GM18861 (cell line): ENCODE measurements at regions not wholly inside any gene's neighbourhood (a gene's known extent, or its start where the extent isn't known, plus 50 kb on each side); places are given as distances from the start of the nearest gene placed in this dataset.
"Not testable (repeated sequence)": the region's sequence is repeated elsewhere in the genome, so short reads cannot be mapped to it uniquely, and the experiment has no call there.

Experiments used
- ATAC-seq: cut with Tn5 transposase; IDR thresholded peaks from one replicate; pipeline ENCODE4 v1.9.1; 2021; ENCODE audit not compliant: unreplicated experiment

- no peak for ATAC-seq
These were observed 176.4 kb upstream of the TSHZ3 start for GRCh38 chr19:31525610-31526147.

GRCh38 chr19:31527443-31527842 lies 178.2 kb upstream of the TSHZ3 start:
- no peak for ATAC-seq

- ATAC-seq = no peak
These were observed 179.0 kb upstream of the TSHZ3 start for GRCh38 chr19:31528261-31528660.

- no peak for ATAC-seq
These were observed 179.9 kb upstream of the TSHZ3 start for GRCh38 chr19:31529121-31529520.

GRCh38 chr19:31530781-31531180 lies 181.5 kb upstream of the TSHZ3 start:
- no peak for ATAC-seq

GRCh38 chr19:31531326-31531725 lies 182.1 kb upstream of the TSHZ3 start:
- ATAC-seq = no peak

- no peak for ATAC-seq
These were observed 182.8 kb upstream of the TSHZ3 start for GRCh38 chr19:31532034-31532433.

GRCh38 chr19:31533114-31533513 lies 183.9 kb upstream of the TSHZ3 start:
- no peak for ATAC-seq

- ATAC-seq = no peak
These were observed 185.0 kb upstream of the TSHZ3 start for GRCh38 chr19:31534231-31534630.

GRCh38 chr19:31534786-31535657 lies 185.8 kb upstream of the TSHZ3 start:
- ATAC-seq = no peak

- ATAC-seq = no peak
These were observed 186.6 kb upstream of the TSHZ3 start for GRCh38 chr19:31535691-31536460.

- no peak for ATAC-seq
These were observed 187.9 kb upstream of the TSHZ3 start for GRCh38 chr19:31537136-31537535.

- not testable (repeated sequence) for ATAC-seq
These were observed 188.7 kb upstream of the TSHZ3 start for GRCh38 chr19:31537902-31538301.

GRCh38 chr19:31538879-31539278 lies 189.6 kb upstream of the TSHZ3 start:
- no peak for ATAC-seq

- ATAC-seq = no peak
These were observed 190.2 kb upstream of the TSHZ3 start for GRCh38 chr19:31539386-31539785.

- ATAC-seq = no peak
These were observed 192.2 kb upstream of the TSHZ3 start for GRCh38 chr19:31541396-31541795.

GRCh38 chr19:31543456-31543855 lies 194.2 kb upstream of the TSHZ3 start:
- no peak for ATAC-seq

- ATAC-seq = no peak
These were observed 196.5 kb upstream of the TSHZ3 start for GRCh38 chr19:31545777-31546176.

GRCh38 chr19:31546205-31546960 lies 197.1 kb upstream of the TSHZ3 start:
- ATAC-seq = no peak

GRCh38 chr19:31548941-31549340 lies 199.7 kb upstream of the TSHZ3 start:
- ATAC-seq = no peak
